Spinal cord (tissue), 9 donors: ENCODE measurements at regions not wholly inside any gene's neighbourhood (a gene's known extent, or its start where the extent isn't known, plus 50 kb on each side); places are given as distances from the start of the nearest gene placed in this dataset.
"Not testable (repeated sequence)": the region's sequence is repeated elsewhere in the genome, so short reads cannot be mapped to it uniquely, and the experiment has no call there.

Source experiments
- DNase-seq, 6 donors: peaks; one replicate each; pipeline versions ENCODE4 v3.0.0 to v3.0.0-alpha.2; 2013 to 2015; ENCODE audit warnings: low spot score in 6 of 6, low read depth in 4 of 6
- H3K27ac ChIP-seq: one replicate; pipeline ENCODE4 v1.5.1; 2013; ENCODE audit warnings: low read depth, low read length, control low read depth
- H3K27me3 ChIP-seq: one replicate; pipeline ENCODE4 v1.6.1; 2013; ENCODE audit warnings: low read length; ENCODE audit not compliant: control insufficient read depth, insufficient read depth
- H3K36me3 ChIP-seq: one replicate; pipeline ENCODE4 v1.6.1; 2013; ENCODE audit warnings: low read length; ENCODE audit not compliant: control insufficient read depth, insufficient read depth
- H3K4me1 ChIP-seq: one replicate; pipeline ENCODE4 v1.6.1; 2013; ENCODE audit warnings: low read length; ENCODE audit not compliant: control insufficient read depth, insufficient read depth
- H3K4me3 ChIP-seq: one replicate; pipeline ENCODE4 v1.5.1; 2013; ENCODE audit warnings: low read depth, low read length, control low read depth
- H3K9me3 ChIP-seq: one replicate; pipeline ENCODE4 v1.6.1; 2013; ENCODE audit warnings: low read length; ENCODE audit not compliant: control insufficient read depth, insufficient read depth
- WGBS: methylation state at CpG from one replicate; pipeline ENCODE4 v1.1.5; 2013; ENCODE audit warnings: missing lambda C conversion rate; ENCODE audit not compliant: insufficient coverage; 5-methylcytosine and 5-hydroxymethylcytosine counted together
- donor health status: healthy.

DNA sequence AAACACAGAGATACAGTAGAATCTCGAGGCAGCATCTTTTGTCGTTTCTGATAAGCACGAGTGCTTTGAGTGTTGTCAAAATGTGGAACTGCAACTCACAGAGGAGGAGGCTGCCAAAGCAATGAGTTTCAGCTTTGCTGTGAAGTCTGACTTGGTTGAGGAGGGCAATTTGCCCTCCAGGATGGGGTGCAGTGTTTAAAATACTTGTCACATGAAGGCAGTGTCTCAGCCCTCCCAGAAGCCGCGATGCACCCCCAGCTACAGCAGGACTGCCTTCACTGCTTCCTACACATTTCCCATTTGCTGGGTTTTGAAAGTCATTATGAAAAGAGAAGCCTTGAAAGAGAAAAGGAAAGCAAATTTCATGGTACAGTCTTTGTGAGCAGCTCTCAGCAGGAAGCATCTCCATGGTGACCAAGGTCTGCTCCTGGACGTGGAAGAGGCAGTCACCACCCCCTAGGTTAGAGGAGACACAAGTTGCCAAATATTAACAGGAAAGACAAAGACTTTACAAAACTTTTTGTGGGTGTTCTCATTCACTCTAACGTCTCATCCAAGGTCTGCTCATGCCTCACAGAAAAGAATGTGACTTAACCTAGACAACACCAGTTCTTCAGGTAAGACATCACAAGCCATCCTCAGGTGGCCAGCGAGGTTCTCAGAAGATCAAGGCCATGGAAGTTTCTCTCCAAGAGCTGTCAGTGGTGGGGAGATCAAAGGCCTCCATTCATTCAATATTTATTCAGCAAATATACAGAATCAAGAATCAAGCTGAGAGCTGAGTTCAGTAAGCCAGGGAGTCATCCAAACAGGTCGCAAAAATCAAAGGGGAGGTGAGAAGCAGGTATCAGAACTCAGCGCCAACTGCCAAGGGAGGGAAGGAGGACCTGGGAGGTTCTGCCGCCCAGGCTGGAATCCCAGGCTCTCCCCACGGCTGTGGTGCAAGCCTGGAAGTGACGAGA lies 476.0 kb downstream of the EIPR1 start:
- no peaks in the 10 kb centered on the region for H3K9me3 ChIP-seq
- H3K27me3 ChIP-seq: no peaks in the 10 kb centered on the region
- no peak overlapping the region for H3K4me3 ChIP-seq
- 57% methylated on average over 7 of the region's 13 CpGs for WGBS
- no peaks in the 10 kb centered on the region for H3K36me3 ChIP-seq
- H3K4me1 ChIP-seq: peaks cover 8% of the 10 kb centered on the region
- DNase-seq: peak in 2 of 6 donors; percentile 53 to 69
- H3K27ac ChIP-seq: no peak overlapping the region

DNA sequence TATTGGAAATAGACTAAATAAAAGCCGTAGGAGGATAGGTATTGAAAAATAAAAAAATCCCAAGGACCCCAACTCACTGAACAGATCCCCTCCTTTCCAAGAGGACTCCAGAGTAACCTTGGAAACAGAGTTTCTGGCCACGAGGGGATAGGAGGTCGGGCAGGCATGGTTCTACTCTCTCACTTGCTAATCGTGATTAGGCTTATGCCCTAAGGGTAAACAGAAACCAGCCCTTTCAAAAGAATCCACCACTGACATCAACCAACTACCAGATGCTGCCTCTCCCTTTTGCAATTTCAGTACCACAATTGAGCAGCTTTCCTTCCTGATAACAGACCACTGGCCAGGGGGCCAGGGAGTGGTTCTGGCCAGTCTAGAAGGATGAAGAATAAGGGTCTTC lies 477.8 kb downstream of the EIPR1 start:
- H3K4me1 ChIP-seq: peaks cover 8% of the 10 kb centered on the region
- no peak overlapping the region for H3K4me3 ChIP-seq
- H3K9me3 ChIP-seq: no peaks in the 10 kb centered on the region
- no peak for DNase-seq
- H3K27me3 ChIP-seq: no peaks in the 10 kb centered on the region
- no peaks in the 10 kb centered on the region for H3K36me3 ChIP-seq
- no peak overlapping the region for H3K27ac ChIP-seq
- 50% methylated on average over 2 of the region's 4 CpGs for WGBS

DNA sequence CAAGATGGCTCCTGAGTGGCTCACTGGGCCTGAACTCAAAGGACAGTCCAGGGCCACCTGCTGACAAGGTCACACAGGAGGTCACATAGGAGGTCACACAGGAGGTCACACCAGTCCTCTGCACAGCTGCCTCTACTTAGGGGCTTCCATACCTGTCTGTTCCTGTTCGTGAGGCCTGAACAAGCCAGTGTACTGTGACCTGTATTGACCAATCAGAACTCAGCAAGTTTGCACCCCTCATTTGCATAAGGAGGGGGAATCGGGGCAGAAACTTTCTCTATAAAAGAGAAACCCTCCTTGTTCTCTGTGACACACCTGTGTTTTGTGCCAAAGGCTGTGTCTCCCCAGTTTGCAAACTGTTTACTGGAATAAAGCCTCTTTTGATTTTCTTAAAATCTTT lies 478.9 kb downstream of the EIPR1 start:
- 100% methylated on average over 1 of the region's 2 CpGs for WGBS

DNA sequence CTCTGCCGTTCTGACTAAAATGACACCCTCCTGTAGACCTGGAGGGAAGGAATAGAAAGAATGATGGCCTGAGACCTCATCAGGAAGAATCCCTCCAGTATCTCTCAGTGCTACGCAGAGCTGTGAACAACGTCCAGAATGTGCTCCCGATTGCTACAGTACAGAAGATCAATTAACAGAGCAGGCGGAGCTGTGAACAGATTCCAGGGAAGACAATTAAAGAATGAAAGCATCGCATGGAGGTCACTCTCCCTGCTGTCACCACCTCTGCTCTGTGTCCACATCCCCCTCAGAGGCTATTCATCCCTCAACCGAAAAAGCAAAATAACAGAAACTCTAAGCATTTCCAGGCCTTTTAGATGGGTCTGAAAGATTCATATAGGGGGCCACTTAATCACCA lies 481.0 kb downstream of the EIPR1 start:
- H3K36me3 ChIP-seq: no peaks in the 10 kb centered on the region
- no peaks in the 10 kb centered on the region for H3K27me3 ChIP-seq
- WGBS: 49% methylated on average over 6 of the region's 7 CpGs
- H3K4me3 ChIP-seq: no peak overlapping the region
- no peak for DNase-seq
- H3K4me1 ChIP-seq: peaks cover 6% of the 10 kb centered on the region
- no peaks in the 10 kb centered on the region for H3K9me3 ChIP-seq
- H3K27ac ChIP-seq: no peak overlapping the region

More for the DNA sequence above, 478.9 kb downstream of the EIPR1 start:
- Histone ChIP-seq H3K4me1 (peaks cover 8% of the 10 kb centered on the region), H3K27ac (no peak overlapping the region), H3K9me3 (no peaks in the 10 kb centered on the region), H3K27me3 (no peaks in the 10 kb centered on the region), H3K36me3 (no peaks in the 10 kb centered on the region), H3K4me3 (no peak overlapping the region)
- no peak for DNase-seq

DNA sequence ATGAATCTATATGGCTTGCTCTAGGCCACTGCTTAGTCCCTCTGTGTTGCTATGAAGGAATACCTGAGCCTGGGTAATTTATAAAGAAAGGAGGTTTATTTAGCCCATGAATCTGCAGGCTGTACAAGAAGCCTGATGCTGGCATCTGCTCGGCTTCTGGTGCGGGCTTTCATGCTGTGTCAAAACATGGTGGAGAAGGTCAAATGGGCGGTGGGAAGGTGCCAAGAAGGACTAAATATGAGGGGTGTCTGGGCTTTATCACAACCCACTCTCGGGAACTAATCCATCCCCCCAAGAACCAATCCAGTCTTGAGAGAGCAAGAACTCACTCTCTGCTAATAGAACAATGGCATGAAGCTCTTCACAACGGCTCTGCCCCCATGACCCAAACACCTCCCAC lies 481.6 kb downstream of the EIPR1 start:
- WGBS: 55% methylated on average over 2 of the region's 5 CpGs
- H3K36me3 ChIP-seq: no peaks in the 10 kb centered on the region
- H3K27me3 ChIP-seq: no peaks in the 10 kb centered on the region
- DNase-seq: no peak
- no peak overlapping the region for H3K27ac ChIP-seq
- H3K4me1 ChIP-seq: peaks cover 3% of the 10 kb centered on the region
- H3K9me3 ChIP-seq: no peaks in the 10 kb centered on the region
- no peak overlapping the region for H3K4me3 ChIP-seq

DNA sequence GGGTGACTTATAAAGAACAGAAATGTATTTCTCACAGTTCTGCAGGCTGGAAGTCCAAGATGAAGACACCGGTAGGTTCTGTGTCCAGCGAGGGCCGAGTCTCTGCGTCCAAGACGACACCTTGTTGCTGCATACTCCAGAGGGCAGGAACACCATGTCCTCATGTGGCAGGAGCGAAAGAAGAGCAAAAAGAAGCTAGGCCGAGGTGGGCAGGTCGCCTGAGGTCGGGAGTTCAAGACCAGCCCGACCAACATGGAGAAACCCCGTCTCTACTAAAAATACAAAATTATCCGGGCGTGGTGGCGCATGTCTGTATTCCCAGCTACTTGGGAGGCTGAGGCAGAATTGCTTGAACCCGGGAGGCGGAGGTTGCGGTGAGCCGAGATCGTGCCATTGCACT lies 483.6 kb downstream of the EIPR1 start:
- WGBS: 89% methylated on average over 14 of the region's 19 CpGs
- H3K4me3 ChIP-seq, H3K27me3 ChIP-seq, H3K9me3 ChIP-seq, H3K36me3 ChIP-seq, H3K27ac ChIP-seq, DNase-seq, H3K4me1 ChIP-seq: not testable (repeated sequence)

DNA sequence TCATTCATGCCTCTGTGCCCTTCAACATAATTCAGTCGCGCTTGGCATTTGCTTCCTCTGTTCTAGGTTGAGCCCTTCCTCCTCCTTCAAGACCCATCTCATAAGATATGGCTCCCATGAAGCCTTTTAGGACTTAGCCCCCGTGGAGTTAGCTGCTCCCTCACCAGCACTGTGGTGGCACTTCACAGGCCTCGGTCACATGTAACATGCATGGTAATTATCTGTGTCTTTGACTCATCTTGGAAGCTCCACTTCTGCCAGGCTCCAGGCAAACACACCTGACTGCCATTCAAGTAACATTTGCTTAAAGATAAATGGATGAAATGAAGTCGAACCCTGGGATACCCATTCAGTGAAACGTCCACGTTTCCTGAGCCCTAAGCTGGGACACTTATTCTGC lies 484.7 kb downstream of the EIPR1 start:
- Histone ChIP-seq H3K9me3 (no peaks in the 10 kb centered on the region), H3K36me3 (no peaks in the 10 kb centered on the region), H3K27ac (no peak overlapping the region), H3K27me3 (no peaks in the 10 kb centered on the region), H3K4me1 (peaks cover 8% of the 10 kb centered on the region), H3K4me3 (no peak overlapping the region)
- no peak for DNase-seq
- 77% methylated on average over 3 of the region's 7 CpGs for WGBS

DNA sequence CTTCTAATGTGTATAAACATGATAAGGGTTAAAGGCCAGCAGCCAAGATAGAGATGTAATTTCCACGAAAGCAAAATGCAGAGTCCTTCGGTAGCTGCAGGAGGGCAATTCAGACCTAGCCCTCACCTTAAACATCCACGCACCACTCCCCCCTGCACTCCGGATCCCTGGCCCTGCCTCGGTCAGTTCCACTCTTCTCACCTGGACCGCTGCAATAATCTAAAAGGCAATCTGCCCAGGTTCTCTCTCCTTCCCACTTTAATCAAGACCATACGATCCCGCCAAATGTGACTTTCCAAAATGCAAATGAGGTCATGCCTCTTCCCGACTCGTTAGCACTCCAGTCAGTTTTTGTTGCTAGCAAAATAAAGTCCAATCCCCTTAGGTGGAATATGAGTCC lies 485.2 kb downstream of the EIPR1 start:
- Histone ChIP-seq H3K27ac (no peak overlapping the region), H3K4me3 (no peak overlapping the region), H3K9me3 (no peaks in the 10 kb centered on the region), H3K36me3 (no peaks in the 10 kb centered on the region), H3K27me3 (no peaks in the 10 kb centered on the region), H3K4me1 (peaks cover 8% of the 10 kb centered on the region)
- peak in 1 of 6 donors; percentile 46 for DNase-seq
- 53% methylated on average over 10 of the region's 10 CpGs for WGBS

DNA sequence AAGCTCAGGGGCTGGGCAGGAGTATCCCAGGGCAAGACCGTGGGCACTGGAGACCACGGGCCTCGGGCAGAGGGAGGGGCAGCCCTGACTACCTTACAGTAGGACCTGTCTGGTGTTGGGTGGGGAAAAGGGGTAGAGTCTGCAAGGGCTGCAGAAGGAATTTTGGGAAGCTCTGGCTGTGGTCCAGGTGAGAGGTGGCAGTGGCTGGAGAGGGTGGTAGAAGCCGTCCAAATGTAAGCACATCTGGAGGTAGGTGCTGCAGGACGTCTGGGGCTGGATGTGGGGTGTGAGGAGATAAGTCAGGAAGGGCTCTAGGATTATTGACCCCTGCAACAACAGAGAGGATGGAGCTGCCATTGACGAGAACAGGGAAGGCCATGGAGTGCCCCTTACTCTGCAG lies 486.7 kb downstream of the EIPR1 start:
- Histone ChIP-seq H3K36me3 (no peaks in the 10 kb centered on the region), H3K9me3 (no peaks in the 10 kb centered on the region), H3K4me1 (peaks cover 8% of the 10 kb centered on the region), H3K27ac (no peak overlapping the region), H3K4me3 (no peak overlapping the region), H3K27me3 (no peaks in the 10 kb centered on the region)
- 94% methylated on average over 6 of the region's 6 CpGs for WGBS
- DNase-seq: no peak

DNA sequence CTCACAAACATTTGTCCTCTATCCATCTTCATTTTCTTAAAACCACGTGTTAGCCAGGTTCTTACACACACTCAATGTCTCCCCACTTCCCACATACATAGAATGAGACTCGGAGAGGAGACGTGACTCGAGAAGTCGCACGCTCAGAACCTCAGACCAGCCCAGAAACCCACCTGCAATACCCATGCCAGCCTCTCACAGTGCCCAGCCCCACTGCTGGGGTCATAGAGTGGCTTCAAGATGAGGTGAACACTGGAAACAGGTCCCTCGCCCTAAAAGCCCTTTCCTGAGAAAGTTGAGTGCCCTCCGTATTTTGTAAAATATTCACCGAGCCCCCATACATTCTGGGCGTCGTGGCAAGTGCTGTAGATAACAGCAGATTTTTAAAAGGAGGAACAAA lies 487.4 kb downstream of the EIPR1 start:
- no peaks in the 10 kb centered on the region for H3K27me3 ChIP-seq
- H3K9me3 ChIP-seq: no peaks in the 10 kb centered on the region
- peaks cover 8% of the 10 kb centered on the region for H3K4me1 ChIP-seq
- no peaks in the 10 kb centered on the region for H3K36me3 ChIP-seq
- WGBS: 96% methylated on average over 8 of the region's 11 CpGs
- H3K4me3 ChIP-seq: no peak overlapping the region
- DNase-seq: no peak
- no peak overlapping the region for H3K27ac ChIP-seq
